ENCODE measurements at regions not wholly inside any gene's neighbourhood (a gene's known extent, or its start where the extent isn't known, plus 50 kb on each side); places are given as distances from the start of the nearest gene placed in this dataset.

DNA sequence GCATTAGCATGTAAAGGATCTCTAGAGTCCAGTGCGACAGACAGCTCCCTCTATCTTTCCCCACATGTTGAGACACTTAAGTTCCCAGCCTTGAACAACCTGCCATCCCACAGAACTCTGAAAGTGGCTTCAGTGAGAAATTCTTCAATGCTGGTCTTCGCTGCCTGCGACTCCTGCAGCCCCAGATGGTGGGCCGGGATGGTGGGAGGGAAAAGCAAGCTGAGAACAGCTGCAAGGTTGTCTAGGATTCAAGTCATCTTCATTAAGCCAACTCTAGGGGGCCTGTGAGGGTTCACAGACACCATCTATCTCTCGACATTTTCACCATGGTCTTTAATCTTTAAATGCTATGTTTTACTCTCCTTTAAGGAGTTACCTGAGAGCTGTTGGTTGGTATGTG lies 185.5 kb upstream of the C1orf174 start:
- no peak for TF ChIP-seq CTCF (IDR thresholded peaks at IDR 0.05; ENCODE audit: insufficient read depth, low read length, poor library complexity, severe bottlenecking)
- H3K27me3 ChIP-seq (replicated peaks; ENCODE audit: control insufficient read depth, insufficient read depth, low read length), result no peaks in the 10 kb centered on the region; the same call in 1 of the 2 replicates
- no peak overlapping the region for H3K4me3 ChIP-seq (replicated peaks; ENCODE audit: low read depth, low read length)
- DNase-seq (ENCODE audit: extremely low read depth, insufficient read length), result no peak
- H3K36me3 ChIP-seq (ENCODE audit: control insufficient read depth, insufficient read depth, low read length), result no peaks in the 10 kb centered on the region

GRCh38 chr1:4086085-4086850 lies 186.2 kb upstream of the C1orf174 start:
- H3K36me3 ChIP-seq (ENCODE audit: control insufficient read depth, insufficient read depth, low read length), result no peaks in the 10 kb centered on the region
- DNase-seq (ENCODE audit: extremely low read depth, insufficient read length), result no peak
- TF ChIP-seq CTCF (IDR thresholded peaks at IDR 0.05; ENCODE audit: insufficient read depth, low read length, poor library complexity, severe bottlenecking), result no peak
- H3K4me3 ChIP-seq (replicated peaks; ENCODE audit: low read depth, low read length), result no peak overlapping the region
- no peaks in the 10 kb centered on the region; the same call in 1 of the 2 replicates for H3K27me3 ChIP-seq (replicated peaks; ENCODE audit: control insufficient read depth, insufficient read depth, low read length)

GRCh38 chr1:4086921-4087320 lies 186.8 kb upstream of the C1orf174 start:
- no peak for TF ChIP-seq CTCF (IDR thresholded peaks at IDR 0.05; ENCODE audit: insufficient read depth, low read length, poor library complexity, severe bottlenecking)
- no peak for DNase-seq (ENCODE audit: extremely low read depth, insufficient read length)
- Histone ChIP-seq H3K36me3 (ENCODE audit: control insufficient read depth, insufficient read depth, low read length) (no peaks in the 10 kb centered on the region), H3K4me3 (replicated peaks; ENCODE audit: low read depth, low read length) (no peak overlapping the region), H3K27me3 (replicated peaks; ENCODE audit: control insufficient read depth, insufficient read depth, low read length) (no peaks in the 10 kb centered on the region; the same call in 1 of the 2 replicates)

- DNase-seq (ENCODE audit: extremely low read depth, insufficient read length), result no peak
- no peak for TF ChIP-seq CTCF (IDR thresholded peaks at IDR 0.05; ENCODE audit: insufficient read depth, low read length, poor library complexity, severe bottlenecking)
- Histone ChIP-seq H3K36me3 (ENCODE audit: control insufficient read depth, insufficient read depth, low read length) (no peaks in the 10 kb centered on the region), H3K27me3 (replicated peaks; ENCODE audit: control insufficient read depth, insufficient read depth, low read length) (no peaks in the 10 kb centered on the region; the same call in 1 of the 2 replicates), H3K4me3 (replicated peaks; ENCODE audit: low read depth, low read length) (no peak overlapping the region)
Observed at GRCh38 chr1:4087530-4088420, 187.7 kb upstream of the C1orf174 start.

DNA sequence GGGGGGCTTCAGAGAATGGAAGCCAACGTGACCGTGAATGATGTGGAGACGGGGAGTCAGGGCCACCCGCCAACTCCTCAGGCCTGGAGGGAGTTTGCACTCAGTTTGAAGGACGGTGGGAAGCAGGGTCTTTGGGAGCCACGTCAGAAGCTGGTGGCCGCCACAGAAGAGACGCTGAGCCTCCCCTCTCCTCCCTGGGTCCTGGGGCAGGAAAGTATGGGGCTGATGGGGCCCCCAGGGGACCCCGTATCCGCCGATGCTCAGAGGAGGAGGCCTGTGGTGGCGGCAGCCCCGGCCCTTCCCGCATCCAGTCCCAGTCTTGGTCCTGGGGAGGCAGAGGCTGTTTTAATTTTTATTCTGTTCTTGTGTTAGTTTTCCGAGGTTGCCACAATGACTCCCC lies 188.6 kb upstream of the C1orf174 start:
- no peak overlapping the region for H3K4me3 ChIP-seq (replicated peaks; ENCODE audit: low read depth, low read length)
- no peak for DNase-seq (ENCODE audit: extremely low read depth, insufficient read length)
- H3K36me3 ChIP-seq (ENCODE audit: control insufficient read depth, insufficient read depth, low read length), result no peaks in the 10 kb centered on the region
- no peaks in the 10 kb centered on the region; the same call in 1 of the 2 replicates for H3K27me3 ChIP-seq (replicated peaks; ENCODE audit: control insufficient read depth, insufficient read depth, low read length)
- no peak for TF ChIP-seq CTCF (IDR thresholded peaks at IDR 0.05; ENCODE audit: insufficient read depth, low read length, poor library complexity, severe bottlenecking)

Measured in GM06990 (cell line).